Hematopoietic multipotent progenitor cell treated with erythropoietin and hydrocortisone succinate and interleukin-3 and kit ligand, for 8 days (in vitro differentiated cells): ENCODE measurements at regions not wholly inside any gene's neighbourhood (a gene's known extent, or its start where the extent isn't known, plus 50 kb on each side); places are given as distances from the start of the nearest gene placed in this dataset.
A peak's percentile ranks its signal among the peaks of the same experiment; 100 is the strongest.
"Not testable (repeated sequence)": the region's sequence is repeated elsewhere in the genome, so short reads cannot be mapped to it uniquely, and the experiment has no call there.

Experiments
- DNase-seq: peaks from one replicate; pipeline ENCODE4 v3.0.0-alpha.2; 2015

DNA sequence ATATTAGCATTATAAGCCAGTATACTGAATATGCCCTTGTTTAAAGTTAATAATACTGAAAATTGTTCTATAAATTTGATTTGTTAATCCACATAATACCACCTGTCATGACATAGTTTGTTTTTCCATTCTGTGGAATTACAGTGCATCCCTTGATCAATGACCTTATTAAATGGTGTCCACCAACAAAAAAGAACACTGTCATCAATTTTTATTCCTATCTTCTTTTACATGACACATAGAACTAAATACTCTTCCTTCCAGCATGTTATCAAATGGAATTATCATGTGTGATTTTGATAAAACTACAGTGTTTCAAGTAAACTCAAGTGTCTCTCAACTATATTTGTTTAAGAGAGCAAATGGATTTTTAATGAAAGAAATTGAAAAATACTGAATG is 221.8 kb upstream of the MBL2 start:
- no peak for DNase-seq

DNA sequence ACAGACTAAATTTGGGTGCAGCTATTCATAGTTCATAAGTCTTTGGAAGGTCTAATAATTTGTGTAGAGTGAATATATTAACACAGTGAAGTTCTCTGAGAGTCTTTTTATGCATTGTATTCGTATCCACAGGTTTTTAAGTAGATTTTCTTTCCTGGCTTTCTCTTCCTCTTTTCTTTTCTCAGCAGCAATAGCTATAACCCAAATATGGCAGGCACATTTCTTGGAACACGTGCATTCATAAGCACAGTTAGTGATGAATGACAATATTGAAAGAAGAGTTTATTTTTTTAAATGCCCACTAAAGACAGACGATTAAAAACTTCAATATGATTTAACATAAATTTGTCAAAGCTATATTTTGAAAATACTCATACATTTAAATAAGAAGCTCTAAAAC is 220.5 kb upstream of the MBL2 start:
- no peak for DNase-seq

DNA sequence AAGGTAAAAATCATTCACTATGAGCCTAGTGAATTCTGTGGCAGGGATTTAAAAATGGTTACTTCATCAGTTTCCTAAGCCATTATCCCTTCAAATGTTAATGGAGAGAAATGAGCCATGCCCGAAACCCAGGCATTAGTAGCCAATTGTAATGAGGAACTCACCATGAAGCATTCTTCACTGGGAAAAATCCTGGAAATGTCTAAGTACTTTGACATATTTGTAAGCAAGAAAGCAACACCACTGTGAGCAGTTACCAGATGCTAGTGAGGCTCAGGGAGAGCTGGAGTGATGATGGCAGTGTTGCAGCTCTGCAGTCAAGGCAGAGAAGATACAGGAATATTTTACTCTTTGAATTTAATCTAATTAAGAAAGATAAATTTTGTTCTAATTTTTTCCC is 220.0 kb upstream of the MBL2 start:
- no peak for DNase-seq

DNA sequence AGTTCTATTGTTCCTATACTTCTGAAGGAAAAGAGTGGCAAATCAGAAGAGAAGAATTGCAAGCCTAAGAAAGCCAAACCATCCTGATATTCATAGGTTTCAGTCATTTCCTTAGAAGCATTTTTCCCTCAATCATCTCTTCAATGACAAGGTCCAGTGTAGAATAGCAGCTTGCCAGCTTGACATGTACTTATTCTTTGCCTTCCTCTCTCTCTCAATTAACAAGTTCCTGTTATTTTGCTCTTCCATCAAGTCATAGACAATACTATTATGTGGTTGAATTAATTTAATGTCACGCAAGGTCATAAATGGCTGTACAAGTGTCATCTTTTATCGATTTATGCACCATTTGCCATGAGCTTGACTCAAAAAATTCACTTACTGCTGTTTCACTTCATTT is 216.3 kb upstream of the MBL2 start:
- DNase-seq = no peak

DNA sequence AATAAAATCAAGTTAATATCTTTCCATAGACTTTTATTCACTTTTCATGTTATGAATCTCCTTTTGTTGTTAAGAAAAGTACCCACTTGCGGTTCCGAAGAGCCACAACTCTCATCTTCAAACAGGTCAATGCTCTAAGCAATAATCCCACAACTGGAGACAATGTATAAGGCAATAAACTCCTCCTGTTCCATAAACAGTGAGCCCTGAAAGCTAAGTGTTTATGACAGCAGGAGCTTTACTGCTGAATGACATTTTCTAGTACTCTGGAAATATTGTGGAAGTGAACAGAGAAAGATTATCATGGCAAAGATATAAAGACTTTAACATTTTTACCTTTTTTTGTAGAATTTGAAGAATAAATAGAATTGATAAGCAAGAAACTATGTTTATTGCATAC is 213.5 kb upstream of the MBL2 start:
- DNase-seq = no peak

DNA sequence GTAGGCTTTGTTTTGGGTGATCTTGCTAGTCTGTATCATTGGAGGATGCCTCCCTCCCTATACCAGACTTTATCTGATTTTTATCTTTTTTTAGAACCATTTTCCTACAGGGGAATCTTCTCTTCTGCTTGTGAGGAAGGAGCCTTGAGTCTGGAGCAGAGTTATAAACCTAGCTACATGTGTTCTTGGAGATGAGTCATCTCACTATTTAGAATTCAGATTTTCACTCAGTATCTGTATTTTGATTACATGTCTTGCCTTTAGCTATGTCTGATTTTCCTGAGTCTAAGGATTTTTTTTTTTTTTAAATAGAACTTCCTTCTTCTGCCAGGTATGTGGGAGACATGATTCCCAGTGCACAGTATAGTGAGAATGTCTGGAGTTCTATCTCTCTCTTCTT is 211.6 kb upstream of the MBL2 start:
- no peak for DNase-seq

DNA sequence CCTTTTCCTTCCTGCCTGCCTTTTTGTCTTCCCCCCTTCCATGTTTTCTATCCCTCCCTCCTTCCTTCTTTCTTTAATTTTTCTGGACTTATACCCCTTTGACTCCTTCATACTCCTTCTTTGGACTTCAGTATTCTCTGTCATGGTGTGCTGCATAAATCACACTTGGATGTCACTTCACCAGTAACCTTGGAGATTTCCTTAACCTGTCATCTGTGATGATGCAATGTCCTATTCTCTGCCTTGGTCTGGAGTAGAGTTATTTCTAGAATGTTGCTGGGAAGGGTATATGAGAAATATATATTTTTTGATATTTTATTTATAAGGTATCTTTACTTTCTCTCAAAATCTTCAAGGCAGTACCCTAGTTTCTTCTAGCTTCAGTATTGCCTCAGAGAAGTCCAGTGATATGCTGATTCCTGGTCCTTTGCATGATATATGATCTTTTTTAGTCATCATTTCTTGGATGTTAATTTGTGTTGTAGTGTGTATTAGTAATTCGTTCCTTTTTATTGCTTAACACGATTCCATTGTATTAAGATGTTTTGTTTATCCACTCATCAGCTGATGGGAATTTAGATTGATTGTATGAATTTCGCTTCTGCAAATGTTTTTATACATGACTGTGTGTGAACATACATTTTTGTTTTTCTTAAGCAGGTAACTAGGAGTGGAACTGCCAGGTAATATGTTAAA is 206.9 kb upstream of the MBL2 start:
- no peak for DNase-seq

DNA sequence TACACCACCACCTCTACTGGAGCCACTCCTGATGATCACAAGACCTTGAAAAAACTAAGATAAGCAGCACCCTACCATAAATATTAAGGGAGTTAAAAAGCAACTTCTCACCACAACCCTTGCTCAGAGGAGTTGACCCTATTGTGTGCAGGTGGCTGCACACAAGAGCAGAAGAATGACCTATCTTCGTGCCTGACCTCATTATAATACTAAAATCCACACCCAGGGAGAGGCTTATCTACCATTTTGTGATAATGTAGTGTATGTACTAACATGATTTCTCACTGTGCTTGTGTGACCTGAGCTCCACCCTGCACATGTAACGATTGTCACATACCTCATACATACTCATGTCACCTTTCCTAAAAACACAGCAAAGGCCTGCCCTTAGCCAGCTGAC is 205.0 kb upstream of the MBL2 start:
- DNase-seq = no peak

DNA sequence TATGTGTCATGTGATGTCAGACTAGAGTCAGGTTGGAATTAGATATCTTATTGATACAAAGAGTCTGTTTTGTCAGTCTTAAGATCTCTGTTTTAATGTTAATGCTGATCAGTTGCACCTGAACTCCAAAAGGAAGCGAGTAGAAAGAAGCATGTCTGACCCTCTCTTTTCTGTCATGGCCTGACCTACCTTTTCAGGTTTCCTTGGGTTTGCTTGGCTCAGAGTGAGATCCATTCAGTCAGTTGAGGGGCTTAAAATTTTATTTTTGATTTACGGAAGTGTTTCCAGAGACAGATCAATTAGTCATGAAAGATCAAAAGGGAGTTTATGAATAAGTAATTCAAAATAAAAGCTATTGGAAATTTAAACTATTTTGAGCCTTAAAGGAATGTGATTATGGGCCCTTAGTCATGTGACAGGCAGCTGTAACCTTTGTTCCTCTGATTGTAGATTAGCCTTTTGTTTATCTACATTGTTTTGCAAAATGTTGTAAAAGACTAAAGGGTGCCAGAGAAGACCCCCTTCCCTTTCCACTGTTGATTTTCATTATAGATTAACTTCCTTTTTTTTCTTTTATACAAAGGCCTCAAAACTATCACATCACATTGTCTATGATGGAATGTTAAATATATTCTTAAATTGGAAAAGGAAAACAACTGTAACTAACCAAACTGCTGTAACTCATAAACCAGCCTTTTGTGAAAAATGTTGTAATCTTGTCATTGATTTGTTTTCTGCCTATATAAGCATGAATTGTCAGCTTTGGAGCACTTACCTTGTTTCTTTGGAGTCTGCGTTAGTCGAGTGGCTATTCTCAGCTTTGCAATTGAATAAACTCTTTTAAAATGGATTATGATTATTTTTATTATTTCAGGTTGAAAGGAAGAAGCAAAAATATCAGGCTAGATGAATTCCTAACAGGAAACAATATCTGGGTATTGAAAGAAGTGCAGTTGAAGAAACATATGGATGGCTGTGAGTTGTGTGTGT is 195.5 kb upstream of the MBL2 start:
- no peak for DNase-seq

DNA sequence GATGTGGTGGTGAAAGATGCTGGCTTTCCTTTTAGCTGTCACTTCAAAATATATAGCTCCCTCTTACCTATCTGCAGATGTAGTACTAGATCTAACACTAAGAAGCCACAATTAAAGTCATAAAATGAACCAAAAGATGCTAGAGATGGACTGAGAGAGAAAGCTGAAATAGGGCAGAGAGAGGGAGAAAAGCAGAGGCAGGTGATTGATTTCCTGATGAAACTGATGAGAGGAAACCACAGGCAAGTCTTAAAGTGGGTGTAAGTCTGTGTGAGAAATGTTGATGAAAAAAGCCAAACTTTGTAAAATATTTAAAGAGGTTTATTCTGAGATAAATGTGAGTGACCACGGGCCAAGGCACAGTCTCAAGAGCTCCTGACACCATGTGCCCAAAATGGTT is 194.3 kb upstream of the MBL2 start:
- no peak for DNase-seq

DNA sequence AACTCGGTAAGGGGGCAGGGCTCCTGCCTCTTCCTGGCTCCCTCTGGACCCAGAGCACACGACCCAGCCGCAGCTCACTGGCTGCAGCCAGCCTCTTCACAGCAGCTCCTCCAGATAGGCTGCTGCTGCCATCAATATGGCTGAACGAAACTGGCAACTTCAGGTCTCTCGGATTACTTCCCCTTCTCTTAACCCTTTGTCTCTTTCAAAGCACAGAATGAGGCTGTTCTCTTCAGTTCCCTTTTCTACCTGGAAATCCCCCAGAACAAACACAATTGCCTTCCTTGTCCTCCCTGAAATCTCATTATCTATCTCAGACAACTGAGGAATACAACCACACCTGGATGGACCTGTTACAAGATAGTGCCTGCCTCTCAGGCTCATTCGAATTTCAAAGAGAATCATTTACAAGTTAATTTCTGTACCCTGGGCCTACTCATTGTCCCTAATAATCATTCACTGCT is 193.4 kb upstream of the MBL2 start:
- no peak for DNase-seq

DNA sequence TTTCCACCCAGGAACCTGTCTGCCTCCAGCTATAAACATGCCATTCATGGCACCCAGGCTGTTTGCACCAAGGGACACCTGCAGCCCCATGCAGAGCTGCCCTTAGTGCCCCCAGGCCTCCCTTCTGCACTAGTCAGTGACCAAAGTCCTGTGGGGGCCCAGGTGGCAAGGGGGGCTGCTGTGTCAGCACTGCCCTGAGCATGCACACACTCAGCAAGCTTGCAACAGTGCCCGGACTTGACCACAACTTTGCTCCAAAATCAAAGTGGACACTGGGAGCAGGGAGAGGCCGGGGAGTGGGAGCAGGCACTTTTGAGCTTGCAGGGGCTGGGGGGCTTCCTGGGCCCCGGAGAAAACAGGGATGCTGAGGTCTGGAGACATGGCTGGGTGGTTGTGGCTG is 192.9 kb upstream of the MBL2 start:
- no peak for DNase-seq

DNA sequence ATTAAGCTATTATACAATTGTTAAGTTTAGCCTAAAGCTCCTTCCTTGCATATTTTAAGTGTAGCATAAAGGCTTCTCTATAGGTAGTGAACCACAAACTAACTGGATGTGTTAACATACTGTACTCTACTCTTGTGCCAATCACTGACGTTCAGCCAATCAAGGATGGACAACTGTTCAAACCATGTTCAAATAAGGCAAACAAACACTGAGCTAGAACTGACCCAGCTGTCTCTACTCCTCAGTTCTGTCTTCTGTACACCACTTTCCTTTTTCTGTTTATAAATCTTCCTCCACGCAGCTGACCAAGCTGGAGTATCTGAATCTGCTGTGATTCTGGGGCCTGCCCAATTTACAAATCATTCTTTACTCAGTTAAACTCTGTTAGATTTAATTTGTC is 188.7 kb upstream of the MBL2 start:
- DNase-seq = no peak

DNA sequence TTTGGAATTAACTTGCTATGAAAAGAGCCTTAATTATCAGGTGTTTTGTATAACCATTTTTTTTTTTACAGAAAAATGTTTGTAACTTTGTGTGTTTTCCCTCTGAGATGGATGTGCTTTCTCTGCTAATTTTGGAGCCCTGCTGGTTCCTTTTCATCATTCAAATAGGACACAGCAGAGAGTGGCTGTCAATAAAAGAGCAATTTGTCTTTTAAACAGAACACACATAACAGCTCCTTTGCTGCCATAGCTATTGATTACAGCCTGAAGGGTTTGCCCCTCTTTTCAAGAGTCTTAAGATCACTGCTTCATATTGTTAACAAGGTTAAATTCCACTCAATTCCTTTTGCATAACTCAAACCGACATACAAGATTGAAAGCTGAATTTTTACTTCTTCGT is 187.2 kb upstream of the MBL2 start:
- DNase-seq = no peak

DNA sequence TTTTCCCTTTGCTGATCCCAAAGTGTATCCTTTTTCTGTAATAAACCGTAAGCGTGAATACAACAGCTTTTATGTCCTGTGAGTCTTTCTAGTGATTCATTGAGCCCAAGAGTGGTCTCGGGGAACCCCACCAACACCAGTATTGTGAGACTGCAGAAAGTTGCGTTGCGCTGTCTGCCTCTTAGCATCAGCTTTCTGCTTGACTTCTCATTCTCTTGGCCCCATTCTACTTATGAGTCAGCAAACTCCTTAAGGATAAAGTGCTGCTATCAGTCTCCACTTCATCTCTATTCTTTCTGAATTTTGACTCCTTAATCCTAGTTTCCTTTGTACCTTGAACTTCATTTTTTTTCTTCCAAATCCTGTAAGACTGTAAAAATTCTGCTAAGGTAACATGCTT is 184.3 kb upstream of the MBL2 start:
- no peak for DNase-seq

DNA sequence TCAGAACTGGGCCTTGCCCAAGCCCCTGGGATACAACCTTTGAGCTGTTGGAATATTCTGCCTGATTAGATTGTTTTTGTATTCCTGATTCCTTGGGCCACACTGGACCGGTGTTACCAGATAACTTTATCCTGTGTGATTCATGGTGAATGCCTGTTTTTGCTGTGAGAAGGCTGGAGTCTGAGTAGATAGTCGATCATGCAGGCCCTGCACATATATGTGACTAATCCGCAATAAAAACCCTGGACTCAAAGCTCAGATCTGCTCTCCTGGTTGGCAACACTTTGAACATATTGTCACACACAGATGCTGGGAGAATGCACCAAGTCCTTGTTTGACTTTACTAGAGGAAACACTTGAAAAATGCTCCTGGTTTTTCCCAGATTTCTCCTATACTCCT is 183.9 kb upstream of the MBL2 start:
- no peak for DNase-seq

DNA sequence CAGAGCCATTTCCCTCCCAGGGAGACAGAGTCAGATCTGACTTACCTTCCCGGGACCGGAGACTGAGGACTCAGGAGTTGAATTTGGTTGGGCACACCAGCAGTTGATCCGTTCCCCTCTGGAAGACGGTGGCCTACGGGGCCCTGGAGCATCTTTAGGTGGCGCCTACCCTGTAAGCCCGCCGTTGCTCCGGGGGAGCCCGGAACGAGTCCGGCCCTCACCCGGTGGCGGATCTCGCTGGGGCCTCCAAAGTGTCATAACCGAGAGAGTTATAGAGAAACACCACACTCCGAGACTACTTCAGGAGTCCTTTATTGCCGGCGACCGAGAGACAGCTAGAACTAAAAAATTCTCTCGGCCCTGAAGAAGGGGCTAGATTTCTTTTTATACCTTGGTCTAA is 182.8 kb upstream of the MBL2 start:
- no peak for DNase-seq

DNA sequence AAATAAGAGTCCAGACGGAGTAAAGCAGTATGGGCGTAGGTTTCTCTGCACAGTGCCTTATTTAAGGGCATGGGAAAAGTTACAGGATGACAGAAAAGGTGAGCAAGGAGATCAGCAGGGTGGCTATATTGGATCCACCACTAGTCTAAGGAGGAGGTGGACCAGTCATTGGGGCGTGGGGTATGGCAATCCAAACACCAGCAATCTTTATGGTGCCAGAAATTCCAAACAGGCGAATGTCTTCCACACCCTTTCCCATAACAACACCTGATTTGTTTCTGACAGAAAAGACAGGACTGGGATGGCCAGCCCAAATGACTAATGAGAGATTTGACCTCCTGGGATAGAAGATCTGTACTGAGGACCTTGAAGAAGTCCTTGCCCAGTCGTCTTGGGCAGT is 181.8 kb upstream of the MBL2 start:
- DNase-seq = no peak

DNA sequence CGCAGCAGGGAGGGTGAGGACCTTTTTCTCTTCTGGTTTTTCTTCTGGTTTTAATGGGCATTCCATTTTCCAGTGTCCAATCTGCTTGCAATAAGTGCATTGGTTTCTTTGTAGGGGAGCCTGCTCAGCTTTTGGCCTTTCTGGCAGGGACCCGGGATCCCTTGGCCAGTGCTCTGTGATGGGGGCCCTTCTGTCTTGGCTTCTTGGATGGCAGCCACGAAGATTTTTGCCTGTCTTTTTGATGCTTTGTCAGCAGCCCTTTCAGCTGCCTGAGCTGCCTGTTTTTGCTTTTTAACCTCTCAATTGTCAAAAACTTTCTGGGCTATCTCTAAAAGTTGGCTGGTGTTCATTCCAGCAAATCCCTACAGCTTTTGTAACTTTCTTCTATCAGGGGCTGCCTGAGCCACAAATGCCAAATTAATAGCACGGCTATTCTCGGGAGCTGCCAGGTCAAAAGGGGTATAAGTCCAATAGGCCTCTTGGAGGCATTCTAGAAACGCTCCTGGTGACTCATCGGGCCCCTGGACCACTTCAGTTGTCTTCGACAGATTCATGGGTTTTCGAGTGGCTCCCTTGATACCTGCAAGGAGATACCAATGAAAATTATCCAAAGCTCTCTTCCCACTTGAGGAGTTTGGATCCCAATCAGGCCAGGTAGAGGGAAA is 179.9 kb upstream of the MBL2 start:
- DNase-seq = no peak

DNA sequence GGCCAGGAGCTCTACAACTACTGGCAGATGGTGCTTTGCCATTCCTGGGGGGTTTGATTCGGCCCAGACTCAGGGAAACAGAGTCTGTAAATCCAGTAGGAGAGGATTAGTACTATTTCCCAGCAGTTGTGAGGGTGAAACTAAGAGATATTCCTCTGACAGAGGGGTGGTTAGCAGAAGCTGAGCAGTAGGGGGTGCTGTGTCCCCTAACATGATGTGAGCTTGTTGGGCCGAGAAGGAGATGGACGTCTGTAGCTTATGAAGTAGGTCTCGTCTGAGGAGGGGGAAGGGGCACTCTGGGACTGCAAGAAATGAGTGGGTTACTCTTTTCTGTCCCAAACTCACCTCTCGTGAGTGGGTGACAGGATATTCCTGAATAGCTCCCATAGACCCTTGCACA is 179.2 kb upstream of the MBL2 start:
- DNase-seq = peak; percentile 46

DNA sequence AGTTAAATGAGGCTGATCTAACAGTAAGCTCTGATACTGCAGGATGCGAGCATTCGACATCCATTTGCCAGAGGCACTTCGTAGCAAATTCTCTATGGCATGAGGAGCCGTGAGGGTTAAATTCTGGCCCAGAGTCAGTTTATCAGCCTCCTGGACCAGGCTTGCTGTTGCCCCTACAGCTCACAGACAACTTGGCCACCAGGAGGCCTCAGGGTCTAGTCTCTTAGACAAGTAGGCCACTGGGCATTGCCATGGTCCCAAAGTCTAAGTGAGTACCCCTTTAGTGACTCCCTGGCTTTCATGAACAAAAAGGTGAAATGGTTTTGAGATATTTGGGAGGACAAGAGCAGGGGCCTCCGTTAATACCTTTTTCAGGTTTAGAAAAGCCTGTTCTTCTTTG is 178.0 kb upstream of the MBL2 start:
- no peak for DNase-seq

DNA sequence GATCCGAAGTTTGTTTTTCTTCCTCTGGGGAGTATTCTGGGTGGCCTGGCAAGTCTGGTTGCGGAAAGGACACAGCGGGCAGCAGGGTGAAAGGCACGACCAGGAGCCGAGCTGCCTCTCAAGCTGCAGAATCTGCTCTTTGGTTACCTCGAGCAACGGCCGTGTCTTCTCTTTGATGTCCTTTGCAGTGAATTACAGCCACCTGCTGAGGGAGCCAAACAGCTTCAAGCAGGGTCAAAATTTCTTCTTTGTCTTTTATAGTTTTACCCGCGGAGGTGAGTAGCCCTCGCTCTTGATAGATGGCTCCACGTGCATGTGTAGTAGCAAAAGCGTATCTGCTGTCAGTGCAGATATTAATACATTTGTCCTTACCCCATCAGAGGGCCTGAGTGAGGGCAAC is 177.3 kb upstream of the MBL2 start:
- DNase-seq = no peak

DNA sequence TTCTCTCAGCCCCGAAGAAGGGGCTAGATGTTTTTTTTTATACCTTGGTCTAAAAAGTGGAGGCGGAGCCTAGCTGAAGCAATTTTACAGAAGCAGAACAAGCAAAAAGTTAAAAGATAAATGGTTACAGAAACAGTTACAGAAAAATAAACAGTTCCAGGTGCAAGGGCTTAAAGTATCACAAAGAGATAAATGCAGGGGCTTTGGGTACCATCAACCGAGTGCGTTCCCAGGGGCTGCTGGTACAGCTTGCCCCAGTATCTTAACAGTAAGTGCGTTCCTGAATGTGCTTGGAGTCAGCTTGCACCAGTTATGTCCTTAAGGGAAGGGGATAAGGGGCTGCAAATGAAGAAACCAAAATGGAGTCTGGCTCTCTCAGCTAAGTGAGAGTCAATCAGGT is 173.9 kb upstream of the MBL2 start:
- DNase-seq = no peak

DNA sequence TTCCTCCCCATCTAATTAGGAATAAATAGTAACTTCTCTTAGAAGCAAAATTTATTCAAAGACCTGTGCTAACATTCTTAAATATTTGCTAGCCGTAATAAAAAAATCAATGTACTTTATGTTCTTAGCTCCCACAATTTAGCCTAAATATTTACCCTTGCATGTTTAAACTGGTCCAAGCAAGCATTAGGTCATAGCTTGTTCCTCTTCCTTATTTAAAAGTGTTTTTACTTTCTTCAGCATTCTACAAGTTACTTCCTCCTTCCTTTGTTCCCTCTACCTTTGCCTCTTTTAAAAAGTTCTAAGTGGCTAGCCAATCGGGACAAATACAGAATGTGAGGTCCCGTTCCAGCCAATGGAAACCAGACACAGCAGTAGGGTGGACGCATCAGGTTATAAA is 172.9 kb upstream of the MBL2 start:
- DNase-seq = not testable (repeated sequence)
